GM21717 (cell line): ENCODE measurements at regions not wholly inside any gene's neighbourhood (a gene's known extent, or its start where the extent isn't known, plus 50 kb on each side); places are given as distances from the start of the nearest gene placed in this dataset.
A peak's percentile ranks its signal among the peaks of the same experiment; 100 is the strongest.

Source experiments
- ATAC-seq: cut with Tn5 transposase; IDR thresholded peaks from one replicate; pipeline ENCODE4 v1.9.1; 2021; ENCODE audit warnings: mild to moderate bottlenecking, moderate library complexity; ENCODE audit not compliant: unreplicated experiment

DNA sequence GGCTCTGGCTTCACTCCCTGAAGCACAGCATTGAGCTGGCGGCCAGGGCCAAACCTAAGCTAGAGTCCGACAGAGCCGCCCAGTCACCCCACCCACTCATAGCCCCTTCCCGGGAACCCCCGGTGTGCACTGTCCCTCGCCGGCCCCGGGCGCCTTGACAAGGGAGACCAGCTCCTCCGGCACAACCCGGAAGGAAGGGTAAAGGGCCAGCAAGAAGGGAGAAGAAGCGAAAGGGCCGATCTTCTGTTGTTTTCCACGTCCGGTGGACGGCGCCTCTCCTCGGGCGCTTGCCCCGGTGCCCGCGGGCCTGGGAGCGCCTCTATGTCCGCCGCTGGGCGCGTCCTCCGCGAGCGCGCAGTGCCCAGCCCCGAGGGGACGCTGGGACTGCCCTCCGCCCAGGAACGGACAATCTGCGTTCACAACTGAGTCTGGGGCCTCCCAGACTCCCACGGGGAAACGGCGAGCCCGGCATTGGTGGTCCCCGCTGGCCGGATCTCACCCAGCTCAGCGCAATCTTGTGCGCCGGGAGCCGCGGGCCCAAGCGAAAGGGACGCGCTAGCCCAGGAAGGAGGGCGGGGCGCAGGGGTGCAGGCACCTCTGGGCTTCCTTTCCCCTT, 172.5 kb upstream of the MIR17HG start:
- ATAC-seq = no peak

DNA sequence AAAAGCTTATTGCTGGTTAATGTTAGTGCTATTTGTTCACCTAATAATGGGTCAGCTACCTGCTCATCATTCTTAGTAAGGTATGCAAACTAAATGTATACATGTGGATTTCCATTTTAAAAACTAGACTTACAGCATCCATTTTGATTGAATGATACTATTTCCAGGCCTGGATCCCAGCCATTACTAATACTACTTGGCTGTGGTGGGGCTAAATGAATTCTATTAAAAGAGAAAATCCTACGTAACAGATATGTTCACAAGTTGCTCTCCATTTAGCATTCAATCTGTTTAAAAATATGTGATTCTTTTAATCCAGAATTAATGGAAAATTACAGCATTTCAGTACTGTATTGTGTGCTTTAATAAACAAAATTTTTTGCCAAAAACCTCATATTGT, 169.4 kb upstream of the MIR17HG start:
- ATAC-seq = no peak

- no peak for ATAC-seq
Measured at GRCh38 chr13:91181892-91182291, 165.6 kb upstream of the MIR17HG start.

- no peak for ATAC-seq
Measured at GRCh38 chr13:91184244-91184926, 163.1 kb upstream of the MIR17HG start.

- no peak for ATAC-seq
Measured at GRCh38 chr13:91185294-91185863, 162.1 kb upstream of the MIR17HG start.

GRCh38 chr13:91187522-91187921, 160.0 kb upstream of the MIR17HG start:
- ATAC-seq = no peak

DNA sequence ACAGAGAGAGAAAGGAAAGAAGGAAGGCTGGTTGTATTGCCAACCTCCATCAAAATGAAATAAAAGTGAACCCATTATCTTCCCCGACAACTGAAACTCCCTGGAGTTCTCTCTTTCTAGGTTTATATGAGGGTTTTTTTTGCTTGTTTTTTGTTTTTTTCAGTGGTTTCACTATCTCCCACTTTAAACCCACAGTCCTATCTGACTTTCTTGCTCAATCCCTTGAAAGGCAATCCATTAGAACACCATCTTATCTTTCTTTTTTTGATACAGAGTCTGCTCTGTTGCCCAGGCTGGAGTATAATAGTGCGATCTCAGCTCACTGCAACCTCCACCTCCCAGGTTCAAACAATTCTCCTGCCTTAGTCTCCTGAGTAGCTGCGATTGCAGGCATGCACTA, 158.0 kb upstream of the MIR17HG start:
- ATAC-seq = no peak

DNA sequence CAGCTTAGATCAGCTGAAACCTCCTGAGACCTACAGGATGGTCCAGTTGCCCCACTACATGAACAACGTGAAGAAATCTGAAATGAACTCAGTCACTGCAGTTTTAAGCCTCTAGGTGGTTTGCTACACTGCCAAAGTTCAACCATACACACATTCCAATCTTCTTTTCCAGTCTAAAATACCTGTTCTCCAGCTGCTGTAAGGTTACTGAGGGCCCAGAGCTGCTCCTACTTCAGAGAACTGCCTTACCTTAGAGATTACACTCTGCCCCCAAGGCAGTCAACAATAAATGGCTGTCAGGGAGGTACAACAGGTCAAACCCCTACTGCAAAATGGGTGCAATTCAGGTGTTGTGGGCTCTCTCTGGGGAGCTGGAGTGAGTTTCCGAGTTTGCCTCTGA, 154.1 kb upstream of the MIR17HG start:
- ATAC-seq = no peak

DNA sequence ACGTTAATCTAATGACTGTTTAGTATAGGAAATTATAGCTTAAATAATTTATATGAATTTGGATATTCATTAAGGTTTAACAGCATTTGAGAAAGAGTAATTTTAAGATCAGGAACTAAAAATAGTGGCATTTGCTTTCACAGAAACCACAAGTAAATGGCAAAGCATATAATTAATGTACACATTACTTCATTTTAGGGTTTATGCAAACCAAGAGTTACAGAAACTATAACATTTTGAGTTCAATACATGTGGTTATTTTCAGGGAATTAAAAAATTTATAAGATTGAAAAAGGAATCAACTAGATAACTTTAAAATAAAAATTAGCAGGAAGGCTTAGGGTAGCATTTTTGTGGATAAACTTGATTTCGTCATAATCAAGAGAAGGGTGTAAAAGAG, 151.7 kb upstream of the MIR17HG start:
- no peak for ATAC-seq

- peak; percentile 80 for ATAC-seq
Measured at GRCh38 chr13:91196958-91197357, 150.5 kb upstream of the MIR17HG start.

GRCh38 chr13:91199866-91200265, 147.6 kb upstream of the MIR17HG start:
- ATAC-seq = no peak

DNA sequence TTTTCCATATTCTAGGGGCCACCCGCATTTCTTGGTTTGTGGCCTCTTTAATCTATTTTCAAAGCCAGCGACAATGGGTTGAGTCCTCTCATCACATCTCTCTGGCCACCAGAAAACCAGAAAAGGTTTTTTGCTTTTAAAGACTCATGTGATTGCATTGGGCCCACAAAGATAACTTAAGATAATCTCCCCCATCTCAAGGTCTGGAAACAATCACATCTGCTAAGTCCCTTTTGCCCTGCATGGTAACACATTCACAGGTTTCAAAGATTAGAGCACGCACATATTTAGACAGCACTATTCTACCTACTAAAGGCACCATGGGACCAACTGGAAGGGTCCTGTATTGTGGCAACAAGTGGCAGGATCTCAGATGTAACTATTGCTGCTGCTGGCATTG, 147.0 kb upstream of the MIR17HG start:
- no peak for ATAC-seq

DNA sequence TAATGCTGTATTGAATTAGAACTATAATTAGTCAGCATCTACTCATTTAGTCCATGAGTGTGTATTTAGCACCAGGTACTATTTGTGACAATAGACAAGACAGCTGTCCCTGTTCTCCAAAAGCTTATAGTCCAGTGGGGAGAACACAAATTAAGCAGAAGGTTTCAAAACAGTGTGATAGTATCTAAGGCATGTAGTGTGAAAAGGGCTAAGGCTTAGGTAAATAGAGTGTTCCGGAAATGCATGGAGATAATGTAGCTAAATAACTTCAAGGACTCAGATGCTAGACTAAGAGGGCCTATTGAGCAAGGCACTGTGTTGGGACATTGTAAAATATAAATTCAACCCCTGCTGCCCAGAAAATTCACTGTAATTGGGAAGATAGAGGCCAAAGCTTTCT, 144.1 kb upstream of the MIR17HG start:
- no peak for ATAC-seq

DNA sequence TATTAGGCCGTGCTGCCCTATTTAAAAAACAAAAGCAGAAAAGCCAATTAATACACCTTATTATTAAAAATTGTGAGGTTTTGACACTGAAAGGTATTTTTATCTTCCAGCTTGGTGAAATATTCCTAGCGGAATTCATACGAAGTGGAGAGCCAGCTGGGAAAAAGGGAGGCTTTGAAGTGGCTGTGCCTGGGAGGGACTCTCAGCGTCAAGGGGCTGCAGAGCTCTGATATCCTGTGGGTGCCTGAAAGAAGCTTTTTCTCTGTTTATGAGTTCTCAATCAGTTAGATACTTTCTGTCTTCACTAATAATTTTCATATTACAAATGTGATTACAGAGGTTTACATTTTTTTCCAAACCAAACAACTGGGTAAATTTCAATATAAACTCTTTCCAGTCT, 140.2 kb upstream of the MIR17HG start:
- no peak for ATAC-seq

GRCh38 chr13:91211510-91211909, 136.0 kb upstream of the MIR17HG start:
- no peak for ATAC-seq

- ATAC-seq = no peak
Measured at GRCh38 chr13:91212231-91212630, 135.3 kb upstream of the MIR17HG start.

DNA sequence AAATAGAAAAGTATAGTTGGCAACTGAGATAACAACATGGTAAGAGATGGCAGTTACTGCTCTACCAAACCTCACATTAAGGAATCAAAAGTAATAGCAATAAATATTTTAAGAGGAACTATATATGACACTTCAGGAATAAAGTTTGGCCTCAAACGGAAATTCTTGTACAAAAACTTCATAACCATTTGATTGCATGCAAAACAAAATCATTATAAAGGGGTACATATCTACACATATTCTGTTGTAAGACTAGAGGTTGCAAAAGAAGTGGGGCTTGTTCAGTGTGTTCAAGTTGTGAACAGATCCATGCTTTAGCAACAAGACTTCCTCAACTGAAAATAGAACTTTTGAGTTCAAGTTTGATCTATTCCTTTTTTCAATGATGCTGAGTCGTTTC, 133.5 kb upstream of the MIR17HG start:
- no peak for ATAC-seq

DNA sequence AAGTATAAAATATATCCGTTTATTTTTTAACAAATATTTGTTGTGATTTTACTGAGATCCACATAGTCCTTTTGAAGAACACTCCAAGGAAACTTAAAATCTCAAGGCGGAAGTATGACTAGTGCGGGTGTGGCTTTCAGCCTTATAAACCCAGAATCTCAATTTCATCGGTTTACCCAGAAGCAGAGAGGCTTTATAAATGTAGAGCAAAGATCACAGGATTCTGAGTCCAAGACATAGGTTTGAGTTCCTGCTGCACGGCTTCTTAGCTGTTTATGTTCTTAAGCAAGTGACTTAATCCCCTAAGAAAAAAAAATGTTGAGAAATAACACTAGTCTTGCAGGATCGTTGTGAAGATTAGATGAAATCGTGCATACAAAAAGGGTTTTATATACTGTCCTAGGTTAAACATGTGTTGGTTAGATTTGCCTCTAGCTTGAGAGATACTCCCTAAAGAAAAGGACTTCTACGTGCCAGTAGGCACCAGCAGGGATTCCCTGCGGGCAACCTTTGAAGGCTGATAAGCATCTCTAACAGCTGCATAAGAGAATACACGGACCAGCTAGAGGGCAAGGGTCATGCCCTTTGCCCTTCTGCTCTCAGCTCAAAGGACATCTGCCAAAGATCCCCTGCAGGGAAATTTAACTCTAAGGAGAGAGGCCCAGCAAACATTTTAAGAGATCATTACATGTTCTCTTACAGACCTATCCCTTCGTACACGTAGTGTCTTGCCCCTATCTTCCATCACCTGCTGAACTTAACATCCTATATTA, 130.4 kb upstream of the MIR17HG start:
- ATAC-seq = no peak

DNA sequence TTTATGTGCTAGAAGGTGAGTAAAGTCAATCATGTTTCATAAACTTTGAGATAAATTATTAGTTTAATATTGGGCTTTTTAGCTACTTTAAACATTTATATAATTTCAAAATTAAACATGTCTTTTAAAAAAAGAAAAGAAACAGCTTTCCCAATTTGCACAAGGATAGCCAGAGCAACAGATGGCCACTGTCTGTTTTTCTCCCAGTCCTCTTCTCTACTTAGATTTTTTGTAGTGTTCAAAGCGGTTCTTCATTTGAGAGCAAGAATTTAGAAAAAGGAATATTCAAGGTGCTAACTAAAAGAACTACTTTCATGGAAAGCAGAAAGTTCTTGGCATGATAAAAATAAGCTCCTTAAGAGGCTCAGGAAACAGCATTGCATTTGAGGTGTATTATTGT, 128.3 kb upstream of the MIR17HG start:
- ATAC-seq = no peak

GRCh38 chr13:91220872-91221271, 126.6 kb upstream of the MIR17HG start:
- ATAC-seq = no peak

- ATAC-seq = no peak
Measured at GRCh38 chr13:91228108-91228507, 119.4 kb upstream of the MIR17HG start.

GRCh38 chr13:91228940-91229339, 118.5 kb upstream of the MIR17HG start:
- no peak for ATAC-seq
